H1 (cell line): ENCODE measurements at regions not wholly inside any gene's neighbourhood (a gene's known extent, or its start where the extent isn't known, plus 50 kb on each side); places are given as distances from the start of the nearest gene placed in this dataset.

Source experiments
- CEBPB ChIP-seq: IDR thresholded peaks from 2 replicates; pipeline ENCODE4 v1.6.1; 2012; ENCODE audit warnings: low read depth, low read length
- EZH2 ChIP-seq: fragments of 200-600 bp; sonication (generic); IDR thresholded peaks from 2 replicates; pipeline ENCODE4 v1.7.1; 2012; ENCODE audit warnings: low read depth, mild to moderate bottlenecking, moderate library complexity, low read length, inconsistent platforms; ENCODE audit not compliant: severe bottlenecking
- HDAC2 ChIP-seq, 2 experiments: fragments of 300-600 bp in 1 of 2; sonication (generic) in 1 of 2; IDR thresholded peaks; 2 replicates each; pipeline ENCODE4 v1.6.1; 2011 to 2012; ENCODE audit warnings: low read depth in 2 of 2, low read length in 2 of 2, mild to moderate bottlenecking in 2 of 2, moderate library complexity in 2 of 2, borderline replicate concordance in 1 of 2, inconsistent platforms in 1 of 2
- KDM1A ChIP-seq: fragments of 200-600, 300-600 bp; sonication (generic); IDR thresholded peaks from 2 replicates; pipeline ENCODE4 v1.7.1; 2016; ENCODE audit warnings: mild to moderate bottlenecking, low read length, borderline replicate concordance
- NRF1 ChIP-seq: IDR thresholded peaks from 2 replicates; pipeline ENCODE4 v1.6.1; 2011; ENCODE audit warnings: mild to moderate bottlenecking, low read depth, low read length, improper control_type of control experiment
- POLR2AphosphoS5 ChIP-seq: IDR thresholded peaks from 2 replicates; pipeline ENCODE4 v1.6.1; 2011; ENCODE audit warnings: low read depth, low read length
- RFX5 ChIP-seq: IDR thresholded peaks from 2 replicates; pipeline ENCODE4 v1.6.1; 2011; ENCODE audit warnings: low read depth, low read length, improper control_type of control experiment, borderline replicate concordance
- SIN3A ChIP-seq, 2 experiments: IDR thresholded peaks in 1 of 2; conservative IDR thresholded peaks in 1 of 2; 2 replicates each; pipeline ENCODE4 v1.6.1; 2011 to 2012; ENCODE audit warnings: low read length in 2 of 2, improper control_type of control experiment in 1 of 2, low read depth in 1 of 2, mild to moderate bottlenecking in 1 of 2
- ZNF274 ChIP-seq: IDR thresholded peaks from 2 replicates; pipeline ENCODE4 v1.7.0; 2012; ENCODE audit warnings: low read length, borderline replicate concordance; ENCODE audit errors: extremely low read depth
- TF ChIP-seq, protein P1 (sequence below), 3 experiments: IDR thresholded peaks; 1 replicate in 2 of 3; 2 replicates in 1 of 3; pipeline versions ENCODE4 v1.5.1 to v1.6.1; 2011; ENCODE audit warnings: low read length in 3 of 3, mild to moderate bottlenecking in 3 of 3, inconsistent platforms in 2 of 3, low read depth in 1 of 3, moderate library complexity in 1 of 3; ENCODE audit not compliant: insufficient read depth in 1 of 3; ENCODE audit errors: control extremely low read depth in 1 of 3
- TF ChIP-seq, protein P2 (sequence below): IDR thresholded peaks from 2 replicates; pipeline ENCODE4 v1.6.1; 2012; ENCODE audit warnings: inconsistent platforms
- TF ChIP-seq, protein P3 (sequence below): IDR thresholded peaks from 2 replicates; pipeline ENCODE4 v1.6.1; 2012; ENCODE audit warnings: inconsistent platforms
- TF ChIP-seq, protein P4 (sequence below): IDR thresholded peaks from 2 replicates; pipeline ENCODE4 v1.6.1; 2012; ENCODE audit warnings: low read length, inconsistent platforms

DNA sequence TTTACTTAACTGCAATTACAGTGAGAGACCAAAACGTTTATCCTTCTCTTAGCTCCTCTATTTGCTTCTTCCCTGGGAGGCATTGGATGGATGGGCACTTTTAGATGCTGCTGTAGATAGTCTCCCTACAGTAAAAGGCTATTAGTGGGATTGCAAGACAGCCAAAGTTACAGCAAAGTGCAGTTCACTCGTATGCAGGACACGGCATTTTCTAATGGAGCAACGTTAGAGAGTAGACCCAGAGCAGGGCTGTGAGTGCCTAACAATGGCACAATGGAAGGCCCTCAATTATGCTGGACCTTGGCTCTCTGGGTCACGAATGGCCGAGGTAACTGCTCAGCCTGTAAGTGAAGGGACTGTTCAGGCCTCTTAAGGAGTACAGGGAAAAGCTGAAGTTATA, 605.8 kb upstream of the NOX3 start:
- TF ChIP-seq SIN3A (conservative IDR thresholded peaks at IDR 0.05 in 1 of 2, IDR thresholded peaks at IDR 0.05 in 1 of 2; ENCODE audit: low read depth in 1 of 2, low read length in 2 of 2), result no peak
- TF ChIP-seq, protein P1, sequence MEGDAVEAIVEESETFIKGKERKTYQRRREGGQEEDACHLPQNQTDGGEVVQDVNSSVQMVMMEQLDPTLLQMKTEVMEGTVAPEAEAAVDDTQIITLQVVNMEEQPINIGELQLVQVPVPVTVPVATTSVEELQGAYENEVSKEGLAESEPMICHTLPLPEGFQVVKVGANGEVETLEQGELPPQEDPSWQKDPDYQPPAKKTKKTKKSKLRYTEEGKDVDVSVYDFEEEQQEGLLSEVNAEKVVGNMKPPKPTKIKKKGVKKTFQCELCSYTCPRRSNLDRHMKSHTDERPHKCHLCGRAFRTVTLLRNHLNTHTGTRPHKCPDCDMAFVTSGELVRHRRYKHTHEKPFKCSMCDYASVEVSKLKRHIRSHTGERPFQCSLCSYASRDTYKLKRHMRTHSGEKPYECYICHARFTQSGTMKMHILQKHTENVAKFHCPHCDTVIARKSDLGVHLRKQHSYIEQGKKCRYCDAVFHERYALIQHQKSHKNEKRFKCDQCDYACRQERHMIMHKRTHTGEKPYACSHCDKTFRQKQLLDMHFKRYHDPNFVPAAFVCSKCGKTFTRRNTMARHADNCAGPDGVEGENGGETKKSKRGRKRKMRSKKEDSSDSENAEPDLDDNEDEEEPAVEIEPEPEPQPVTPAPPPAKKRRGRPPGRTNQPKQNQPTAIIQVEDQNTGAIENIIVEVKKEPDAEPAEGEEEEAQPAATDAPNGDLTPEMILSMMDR (IDR thresholded peaks at IDR 0.05; ENCODE audit: control extremely low read depth in 1 of 3, insufficient read depth in 1 of 3, low read depth in 1 of 3, low read length in 3 of 3), result no peak
- TF ChIP-seq, protein P2, sequence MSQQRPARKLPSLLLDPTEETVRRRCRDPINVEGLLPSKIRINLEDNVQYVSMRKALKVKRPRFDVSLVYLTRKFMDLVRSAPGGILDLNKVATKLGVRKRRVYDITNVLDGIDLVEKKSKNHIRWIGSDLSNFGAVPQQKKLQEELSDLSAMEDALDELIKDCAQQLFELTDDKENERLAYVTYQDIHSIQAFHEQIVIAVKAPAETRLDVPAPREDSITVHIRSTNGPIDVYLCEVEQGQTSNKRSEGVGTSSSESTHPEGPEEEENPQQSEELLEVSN, result no peak
- no peak for TF ChIP-seq EZH2
- TF ChIP-seq ZNF274, result no peak
- TF ChIP-seq, protein P3, sequence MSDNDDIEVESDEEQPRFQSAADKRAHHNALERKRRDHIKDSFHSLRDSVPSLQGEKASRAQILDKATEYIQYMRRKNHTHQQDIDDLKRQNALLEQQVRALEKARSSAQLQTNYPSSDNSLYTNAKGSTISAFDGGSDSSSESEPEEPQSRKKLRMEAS, result no peak
- TF ChIP-seq, protein P4, sequence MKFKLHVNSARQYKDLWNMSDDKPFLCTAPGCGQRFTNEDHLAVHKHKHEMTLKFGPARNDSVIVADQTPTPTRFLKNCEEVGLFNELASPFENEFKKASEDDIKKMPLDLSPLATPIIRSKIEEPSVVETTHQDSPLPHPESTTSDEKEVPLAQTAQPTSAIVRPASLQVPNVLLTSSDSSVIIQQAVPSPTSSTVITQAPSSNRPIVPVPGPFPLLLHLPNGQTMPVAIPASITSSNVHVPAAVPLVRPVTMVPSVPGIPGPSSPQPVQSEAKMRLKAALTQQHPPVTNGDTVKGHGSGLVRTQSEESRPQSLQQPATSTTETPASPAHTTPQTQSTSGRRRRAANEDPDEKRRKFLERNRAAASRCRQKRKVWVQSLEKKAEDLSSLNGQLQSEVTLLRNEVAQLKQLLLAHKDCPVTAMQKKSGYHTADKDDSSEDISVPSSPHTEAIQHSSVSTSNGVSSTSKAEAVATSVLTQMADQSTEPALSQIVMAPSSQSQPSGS, result no peak
- no peak for TF ChIP-seq RFX5
- no peak for TF ChIP-seq POLR2AphosphoS5
- no peak for TF ChIP-seq NRF1
- no peak for TF ChIP-seq KDM1A
- TF ChIP-seq CEBPB, result no peak
- TF ChIP-seq HDAC2 (IDR thresholded peaks at IDR 0.05; ENCODE audit: borderline replicate concordance in 1 of 2, low read depth in 2 of 2, low read length in 2 of 2), result no peak
